Stimulated activated naive CD8-positive, alpha-beta T cell treated with anti-CD3 and anti-CD28 coated beads, Interleukin-15, amount 100 ng/mL, for 72 hours (primary cell): ENCODE measurements at regions not wholly inside any gene's neighbourhood (a gene's known extent, or its start where the extent isn't known, plus 50 kb on each side); places are given as distances from the start of the nearest gene placed in this dataset.

Experiments
- ATAC-seq: fragments of 150-1000 bp; cut with Tn5 transposase; 2 replicates; pipeline ENCODE4 v1.10.0; 2021; ENCODE audit warnings: mild to moderate bottlenecking, moderate library complexity
- DNase-seq, 2 donors: peaks; one replicate each; pipeline ENCODE4 v3.0.0; 2021 to 2022
- H3K27ac Mint-ChIP-seq, 2 donors: one replicate each; pipeline ENCODE4 v1.8.0; 2022; ENCODE audit warnings: mild to moderate bottlenecking in 2 of 2, mixed read lengths in 2 of 2, moderate library complexity in 2 of 2
- H3K27me3 Mint-ChIP-seq: one replicate; pipeline ENCODE4 v1.8.0; 2022; ENCODE audit warnings: mixed read lengths
- H3K4me1 Mint-ChIP-seq: one replicate; pipeline ENCODE4 v1.8.0; 2022; ENCODE audit warnings: mild to moderate bottlenecking, mixed read lengths
- H3K4me3 Mint-ChIP-seq, 2 donors: one replicate each; pipeline ENCODE4 v1.8.0; 2022; ENCODE audit warnings: mild to moderate bottlenecking in 2 of 2, mixed read lengths in 2 of 2, moderate library complexity in 1 of 2
- H3K9me3 Mint-ChIP-seq, 2 donors: one replicate each; pipeline ENCODE4 v1.8.0; 2022; ENCODE audit warnings: mixed read lengths in 2 of 2

DNA sequence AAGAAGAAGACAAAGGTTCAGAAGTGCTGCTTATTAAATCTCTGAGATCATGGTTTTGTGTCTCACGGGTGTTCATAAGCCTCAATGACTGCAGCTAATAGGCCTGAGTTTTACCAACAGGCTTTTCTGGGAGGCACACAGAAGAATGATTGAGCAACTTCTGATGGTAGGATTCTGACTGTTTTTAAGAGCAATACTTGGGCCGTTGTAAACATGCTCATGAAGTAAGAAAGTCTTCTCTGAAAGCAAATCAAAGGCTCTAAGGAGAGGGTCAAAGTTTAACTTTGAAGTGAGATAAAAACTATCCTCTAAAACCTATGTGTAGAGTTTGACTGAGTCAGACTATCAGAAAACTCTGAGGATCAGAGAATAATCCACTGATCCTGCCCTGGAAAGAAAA, 390.9 kb upstream of the DAB2 start:
- Mint-ChIP-seq H3K9me3 (no peaks in the 10 kb centered on the region), H3K4me3 (no peak overlapping the region), H3K4me1 (no peaks in the 10 kb centered on the region)

DNA sequence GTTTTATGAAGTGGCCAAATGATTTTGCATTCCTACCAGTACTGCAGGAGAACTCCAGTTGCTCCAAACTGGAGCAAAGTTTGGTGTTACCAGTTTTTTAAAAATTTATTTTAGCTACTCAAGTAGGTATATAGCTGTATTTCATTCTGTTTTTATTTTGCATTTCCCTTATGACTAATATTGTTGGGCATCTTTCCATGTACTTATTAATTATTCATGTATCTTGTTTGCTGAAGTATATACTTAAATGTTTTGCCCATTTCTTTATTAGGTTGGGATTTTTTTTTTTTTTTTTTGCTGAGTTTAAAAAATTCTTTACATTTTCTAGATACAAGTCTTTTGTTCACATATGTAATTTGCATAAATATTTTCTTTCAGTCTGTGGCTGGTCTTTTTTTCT, 386.6 kb upstream of the DAB2 start:
- no peak for ATAC-seq
- Mint-ChIP-seq H3K27me3 (peaks cover 11% of the 10 kb centered on the region), H3K9me3 (no peaks in the 10 kb centered on the region), H3K27ac (no peak overlapping the region), H3K4me1 (no peaks in the 10 kb centered on the region), H3K4me3 (no peak overlapping the region)
- DNase-seq, result no peak

More for the DNA sequence above, 390.9 kb upstream of the DAB2 start:
- no peak for ATAC-seq
- no peak overlapping the region for H3K27ac Mint-ChIP-seq
- DNase-seq, result no peak
- peaks cover 11% of the 10 kb centered on the region for H3K27me3 Mint-ChIP-seq

DNA sequence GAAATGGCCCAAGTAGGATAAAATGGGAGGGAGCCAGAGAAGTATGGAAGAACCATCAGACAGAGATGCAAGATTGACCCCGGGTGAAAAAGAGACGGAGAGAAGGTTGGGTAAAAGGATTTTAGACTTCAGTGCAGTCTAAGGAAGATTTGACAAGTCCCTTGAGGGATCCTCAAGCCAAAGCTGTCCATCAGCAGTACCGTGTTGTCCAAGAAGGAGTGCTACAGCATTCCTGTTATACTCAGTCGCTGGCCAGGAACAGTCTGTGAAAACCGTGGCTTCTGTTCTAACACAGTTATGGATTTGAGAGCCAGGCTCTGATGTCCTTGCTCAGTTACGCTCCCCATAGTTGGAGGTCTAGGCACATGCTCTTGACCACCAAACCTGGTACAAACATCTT, 383.9 kb upstream of the DAB2 start:
- Mint-ChIP-seq H3K9me3 (no peaks in the 10 kb centered on the region), H3K27ac (no peak overlapping the region), H3K4me3 (no peak overlapping the region), H3K27me3 (peaks cover 11% of the 10 kb centered on the region), H3K4me1 (no peaks in the 10 kb centered on the region)
- DNase-seq (no peak), ATAC-seq (no peak)

DNA sequence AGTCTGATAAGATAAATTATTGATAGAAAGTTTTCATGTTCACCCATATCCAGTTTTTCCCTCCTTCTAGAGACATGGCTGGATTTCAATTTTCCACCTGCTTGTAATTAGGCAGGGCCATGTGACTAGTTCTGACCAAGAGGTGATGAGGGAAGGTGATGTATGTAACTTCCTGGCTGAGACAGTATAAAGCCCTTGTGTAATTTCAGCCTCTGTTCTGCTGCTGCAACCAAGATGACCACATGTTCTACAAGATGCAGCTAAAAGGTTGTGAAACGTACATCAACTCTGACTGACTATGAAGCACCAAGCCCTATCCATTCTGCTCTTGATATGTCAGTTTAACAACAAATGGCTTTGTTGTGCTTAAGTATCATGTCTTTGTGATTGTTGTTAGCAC, 376.5 kb upstream of the DAB2 start:
- H3K4me3 Mint-ChIP-seq, result no peak overlapping the region
- H3K27ac Mint-ChIP-seq, result no peak overlapping the region
- no peaks in the 10 kb centered on the region for H3K27me3 Mint-ChIP-seq
- no peaks in the 10 kb centered on the region for H3K9me3 Mint-ChIP-seq
- no peak for ATAC-seq
- no peaks in the 10 kb centered on the region for H3K4me1 Mint-ChIP-seq
- DNase-seq, result no peak

DNA sequence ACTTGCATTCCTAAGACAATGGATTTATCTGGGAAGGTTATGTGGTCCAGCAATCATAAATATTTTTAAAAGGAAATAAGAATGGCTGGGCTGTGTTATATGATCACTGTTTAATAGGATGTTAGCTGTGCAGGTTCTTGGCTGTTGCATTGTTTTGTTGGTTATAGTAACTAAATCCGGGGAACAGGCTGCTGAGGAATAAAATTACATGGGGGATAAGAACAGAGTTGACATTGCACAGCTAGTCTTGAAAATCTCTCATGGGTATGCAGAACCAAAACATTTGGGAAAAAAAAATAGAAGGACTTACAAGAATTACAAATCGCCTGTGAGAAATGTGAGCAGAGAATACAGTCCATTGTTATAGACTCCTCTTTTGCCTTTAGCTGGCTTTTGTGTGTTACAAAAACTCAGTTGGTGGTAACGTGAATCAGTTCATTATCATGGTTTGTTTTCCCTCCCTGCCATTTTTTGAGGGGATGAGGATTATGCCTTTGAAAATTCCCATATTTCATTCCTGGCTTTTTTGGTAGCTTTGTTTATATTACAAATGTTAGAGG, 375.3 kb upstream of the DAB2 start:
- DNase-seq (no peak), ATAC-seq (no peak)
- no peak overlapping the region for H3K4me3 Mint-ChIP-seq
- no peaks in the 10 kb centered on the region for H3K9me3 Mint-ChIP-seq
- no peaks in the 10 kb centered on the region for H3K27me3 Mint-ChIP-seq
- H3K4me1 Mint-ChIP-seq, result no peaks in the 10 kb centered on the region
- H3K27ac Mint-ChIP-seq, result no peak overlapping the region

DNA sequence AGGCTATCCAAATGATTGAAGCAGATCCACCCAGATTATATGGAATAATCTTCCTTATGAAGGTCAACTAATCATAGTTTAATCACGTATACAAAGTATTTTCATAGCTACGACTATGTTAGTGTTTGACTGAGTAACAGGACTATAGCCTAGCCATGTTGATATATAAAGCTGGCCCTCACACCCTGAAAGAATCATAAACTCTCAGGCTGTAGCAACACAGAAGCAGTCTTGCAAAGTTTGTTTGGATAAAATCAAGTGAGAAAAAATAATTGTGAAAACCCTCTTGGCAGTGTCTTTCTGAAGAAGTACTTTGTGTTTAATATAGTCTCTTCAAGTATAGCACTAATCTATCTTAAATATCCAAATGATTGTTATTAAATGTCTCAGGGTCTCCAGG, 374.5 kb upstream of the DAB2 start:
- Mint-ChIP-seq H3K27ac (no peak overlapping the region), H3K9me3 (no peaks in the 10 kb centered on the region), H3K4me1 (no peaks in the 10 kb centered on the region), H3K27me3 (no peaks in the 10 kb centered on the region), H3K4me3 (no peak overlapping the region)
- DNase-seq (no peak), ATAC-seq (no peak)

DNA sequence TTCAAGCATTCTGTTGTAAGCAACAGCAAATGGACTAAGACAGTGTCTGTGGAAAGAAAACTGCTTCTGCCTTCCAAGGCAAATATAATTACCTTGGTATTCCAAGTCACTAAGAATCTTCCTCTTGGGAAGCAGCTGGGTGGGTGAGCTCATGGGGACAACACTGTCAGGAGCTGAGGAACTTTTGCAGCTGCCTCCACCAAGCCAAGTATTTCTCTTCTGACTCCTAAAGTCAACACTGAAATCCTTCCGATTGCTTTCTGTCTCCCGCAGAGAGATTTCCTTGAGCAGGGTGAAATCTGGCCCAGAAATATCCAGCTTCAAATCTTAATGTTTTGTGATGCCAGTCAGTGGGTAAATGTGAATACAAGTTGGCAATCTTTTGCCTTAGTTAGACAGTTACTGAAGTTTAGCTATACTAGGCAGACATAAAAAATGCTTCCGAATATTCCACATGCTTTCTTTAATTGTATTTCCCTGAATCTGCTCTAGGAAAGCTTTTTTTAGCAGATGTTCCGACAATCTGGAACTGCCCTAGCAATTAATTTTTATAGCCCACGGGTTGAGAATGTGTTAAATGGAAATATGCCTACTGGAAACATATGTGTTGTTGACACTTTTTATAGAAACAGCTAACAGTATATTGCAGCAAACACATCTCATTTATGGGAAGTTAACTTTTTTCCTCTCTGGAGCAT, 369.9 kb upstream of the DAB2 start:
- Mint-ChIP-seq H3K4me3 (no peak overlapping the region), H3K4me1 (no peaks in the 10 kb centered on the region), H3K27ac (no peak overlapping the region), H3K27me3 (no peaks in the 10 kb centered on the region), H3K9me3 (no peaks in the 10 kb centered on the region)
- DNase-seq (no peak), ATAC-seq (no peak)

DNA sequence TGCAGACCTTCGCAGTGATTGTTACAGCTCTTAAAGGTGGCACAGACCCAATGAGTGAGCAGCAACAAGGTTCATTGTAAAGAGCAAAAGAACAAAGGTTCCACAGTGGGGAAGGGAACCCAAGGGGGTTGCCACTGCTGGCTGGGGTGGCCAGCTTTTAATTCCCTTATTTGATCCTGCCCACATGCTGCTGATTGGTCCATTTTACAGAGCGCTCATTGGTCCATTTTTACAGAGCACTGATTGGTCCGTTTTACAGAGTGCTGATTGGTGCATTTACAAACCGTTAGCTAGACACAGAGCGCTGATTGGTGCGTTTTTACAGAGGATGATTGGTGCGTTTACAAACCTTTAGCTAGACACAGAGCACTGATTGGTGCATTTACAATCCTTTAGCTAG, 360.6 kb upstream of the DAB2 start:
- Mint-ChIP-seq H3K27ac (no peak overlapping the region), H3K4me3 (no peak overlapping the region)
- ATAC-seq, result no peak

DNA sequence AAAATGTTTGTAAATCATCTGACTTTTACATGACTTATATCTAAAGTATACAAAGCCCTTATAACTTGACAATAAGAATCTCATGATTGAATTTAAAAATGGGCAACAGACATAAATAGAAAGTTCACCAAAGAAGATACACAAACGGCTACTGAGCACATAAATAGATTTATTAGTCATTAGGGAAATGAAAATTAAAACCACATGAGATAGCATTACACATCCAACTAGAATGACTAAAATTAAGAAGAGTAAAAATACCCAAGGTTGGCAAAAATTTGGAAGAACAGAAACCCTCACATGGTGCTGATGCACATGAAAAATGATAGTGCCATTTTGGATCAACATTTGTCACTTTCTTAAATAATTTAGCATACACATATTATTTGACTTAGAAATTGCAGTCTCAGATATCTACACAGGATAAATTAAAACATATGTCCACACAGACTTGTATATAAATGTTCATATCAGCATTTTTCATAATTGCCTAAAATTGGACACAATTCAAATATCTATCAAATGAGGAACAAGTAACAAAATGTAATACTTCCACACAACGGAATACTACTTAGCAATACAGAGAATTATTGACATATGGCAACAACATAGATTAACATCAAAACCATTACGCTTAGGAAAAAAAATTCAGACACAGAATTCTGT, 359.1 kb upstream of the DAB2 start:
- Mint-ChIP-seq H3K27me3 (peaks cover 14% of the 10 kb centered on the region), H3K9me3 (peaks cover 5 to 8% of the 10 kb centered on the region in 2 donors), H3K4me1 (no peaks in the 10 kb centered on the region), H3K4me3 (no peak overlapping the region), H3K27ac (no peak overlapping the region)
- no peak for DNase-seq
- no peak for ATAC-seq

More for the DNA sequence above, 360.6 kb upstream of the DAB2 start:
- peaks cover 14% of the 10 kb centered on the region for H3K27me3 Mint-ChIP-seq
- H3K4me1 Mint-ChIP-seq, result no peaks in the 10 kb centered on the region
- no peak for DNase-seq
- peaks cover 5 to 8% of the 10 kb centered on the region in 2 donors for H3K9me3 Mint-ChIP-seq

DNA sequence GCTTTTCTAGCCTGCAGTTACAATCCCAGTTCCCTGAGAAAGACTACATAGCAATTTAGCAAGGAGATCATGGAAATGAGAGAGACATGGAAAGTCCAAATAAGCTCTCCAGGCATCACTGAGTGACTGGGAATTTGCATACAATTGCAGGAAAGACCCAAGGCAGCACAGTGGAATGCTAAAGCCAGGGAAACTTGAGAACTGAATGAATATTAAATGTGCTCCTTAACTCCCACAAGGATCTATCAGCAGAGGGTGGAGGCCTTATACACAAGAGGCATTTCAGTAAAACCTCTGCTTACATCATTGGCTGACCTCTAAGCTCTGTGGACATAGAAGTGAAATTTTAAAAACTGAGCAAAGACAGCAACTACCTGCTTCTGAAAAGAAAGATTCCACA, 355.6 kb upstream of the DAB2 start:
- H3K4me3 Mint-ChIP-seq, result no peak overlapping the region
- no peak for ATAC-seq
- no peaks in the 10 kb centered on the region for H3K4me1 Mint-ChIP-seq
- no peak overlapping the region for H3K27ac Mint-ChIP-seq
- peaks cover 14% of the 10 kb centered on the region for H3K27me3 Mint-ChIP-seq
- DNase-seq, result no peak
- H3K9me3 Mint-ChIP-seq, result no peaks in the 10 kb centered on the region

DNA sequence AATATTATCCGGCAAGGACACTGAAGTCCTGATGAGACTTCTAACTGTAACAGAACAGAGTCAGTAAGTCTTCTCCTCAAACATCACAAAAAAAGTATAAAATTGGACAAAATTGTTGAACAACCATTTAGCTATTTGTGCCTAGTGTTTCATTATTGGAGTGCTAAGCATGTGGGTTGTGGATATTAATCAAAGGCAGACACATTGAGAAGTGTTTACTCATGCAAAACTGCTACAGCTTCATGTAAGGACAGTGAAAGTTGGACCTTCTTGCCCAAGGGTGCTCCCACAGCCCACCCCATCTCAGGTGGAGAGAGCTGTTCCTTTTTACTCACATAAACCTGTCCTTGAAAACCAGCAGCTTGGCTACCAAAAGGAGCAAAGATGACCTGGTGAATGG, 355.1 kb upstream of the DAB2 start:
- peaks cover 14% of the 10 kb centered on the region for H3K27me3 Mint-ChIP-seq
- DNase-seq, result no peak
- H3K9me3 Mint-ChIP-seq, result no peaks in the 10 kb centered on the region
- no peak overlapping the region for H3K27ac Mint-ChIP-seq
- no peaks in the 10 kb centered on the region for H3K4me1 Mint-ChIP-seq
- no peak for ATAC-seq
- H3K4me3 Mint-ChIP-seq, result no peak overlapping the region

DNA sequence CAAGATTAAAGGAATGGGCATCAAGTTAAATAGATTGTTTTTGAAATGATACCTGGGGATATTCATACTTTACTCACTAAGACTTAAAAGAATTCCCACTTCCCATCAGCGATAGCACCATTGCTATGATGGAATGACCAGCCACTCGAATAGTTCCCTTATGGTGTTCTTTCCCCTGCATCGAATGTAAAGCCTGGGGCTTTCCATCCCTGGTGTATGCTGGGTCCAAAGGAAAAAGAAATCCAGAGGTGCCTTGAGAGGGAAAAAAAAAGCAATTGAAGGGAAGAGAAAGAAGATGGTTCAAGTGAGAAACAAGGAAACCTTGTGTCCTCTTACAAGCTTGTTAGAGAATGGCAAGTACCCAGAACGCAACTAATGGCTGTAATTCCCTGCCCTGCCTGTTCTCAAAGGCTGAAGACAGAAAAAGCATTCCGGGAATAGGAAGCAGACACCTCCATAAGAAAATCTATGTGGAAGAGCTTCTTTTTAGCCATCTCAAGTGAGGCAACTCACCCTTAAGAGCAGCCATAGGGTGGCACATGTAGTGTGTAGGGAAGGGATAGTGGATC, 351.1 kb upstream of the DAB2 start:
- ATAC-seq (no peak), DNase-seq (no peak)
- no peak overlapping the region for H3K27ac Mint-ChIP-seq
- H3K4me1 Mint-ChIP-seq, result no peaks in the 10 kb centered on the region
- no peaks in the 10 kb centered on the region for H3K9me3 Mint-ChIP-seq
- peaks cover 16% of the 10 kb centered on the region for H3K27me3 Mint-ChIP-seq
- no peak overlapping the region for H3K4me3 Mint-ChIP-seq

DNA sequence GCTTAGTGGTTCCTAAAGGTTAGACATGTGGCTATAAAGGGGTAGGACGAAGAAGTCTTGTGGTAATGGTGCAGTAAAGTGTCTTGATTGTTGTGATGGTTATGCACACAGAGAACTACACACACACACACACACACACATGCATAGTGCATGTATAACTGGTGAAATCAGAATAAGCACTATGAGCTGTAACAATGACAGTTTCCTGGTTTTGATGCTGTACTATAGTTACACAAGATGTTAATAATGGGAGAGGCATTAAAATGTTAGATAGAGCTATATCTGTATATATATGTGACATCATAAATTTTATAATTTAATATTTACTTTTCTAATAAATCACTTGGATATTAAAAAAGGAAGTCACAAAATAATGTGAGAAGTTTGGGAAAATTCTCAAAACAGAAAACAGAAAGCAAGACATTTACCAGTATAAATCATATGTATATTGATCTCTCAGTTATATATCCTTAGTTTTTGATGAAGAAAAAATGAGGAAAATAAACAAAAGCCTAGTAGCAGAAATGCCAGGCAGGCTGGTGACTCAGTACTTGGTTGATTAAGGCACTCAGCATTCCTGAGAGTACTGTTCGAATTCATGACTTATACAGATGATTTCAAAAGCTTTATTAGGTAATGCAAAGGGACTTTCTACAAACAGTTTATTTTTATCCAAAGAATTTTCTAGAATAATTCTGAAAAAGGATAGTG, 350.5 kb upstream of the DAB2 start:
- Mint-ChIP-seq H3K4me3 (no peak overlapping the region), H3K27me3 (peaks cover 20% of the 10 kb centered on the region), H3K4me1 (no peaks in the 10 kb centered on the region), H3K27ac (no peak overlapping the region), H3K9me3 (no peaks in the 10 kb centered on the region)
- no peak for ATAC-seq
- DNase-seq, result no peak

DNA sequence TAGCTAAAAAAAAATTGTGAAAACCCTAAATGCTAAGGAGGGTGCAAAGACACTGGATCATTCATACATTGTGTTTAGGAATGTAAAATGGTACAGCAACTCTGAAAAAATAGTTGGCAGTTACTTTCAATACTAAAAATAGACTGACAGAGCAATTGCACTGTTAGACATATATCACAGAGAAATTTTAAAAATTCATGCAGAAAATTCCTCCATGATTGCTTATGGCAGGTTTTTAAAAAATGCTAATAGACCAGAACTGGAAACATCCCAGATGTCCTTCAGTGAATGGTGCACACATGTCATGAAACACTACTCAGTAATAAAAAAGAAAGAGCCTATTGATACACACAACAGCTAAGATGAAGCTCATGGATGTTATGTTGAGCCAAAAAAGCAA, 349.8 kb upstream of the DAB2 start:
- Mint-ChIP-seq H3K27ac (no peak overlapping the region), H3K9me3 (no peaks in the 10 kb centered on the region), H3K4me3 (no peak overlapping the region), H3K27me3 (peaks cover 20% of the 10 kb centered on the region), H3K4me1 (no peaks in the 10 kb centered on the region)
- ATAC-seq, result no peak
- DNase-seq, result no peak

DNA sequence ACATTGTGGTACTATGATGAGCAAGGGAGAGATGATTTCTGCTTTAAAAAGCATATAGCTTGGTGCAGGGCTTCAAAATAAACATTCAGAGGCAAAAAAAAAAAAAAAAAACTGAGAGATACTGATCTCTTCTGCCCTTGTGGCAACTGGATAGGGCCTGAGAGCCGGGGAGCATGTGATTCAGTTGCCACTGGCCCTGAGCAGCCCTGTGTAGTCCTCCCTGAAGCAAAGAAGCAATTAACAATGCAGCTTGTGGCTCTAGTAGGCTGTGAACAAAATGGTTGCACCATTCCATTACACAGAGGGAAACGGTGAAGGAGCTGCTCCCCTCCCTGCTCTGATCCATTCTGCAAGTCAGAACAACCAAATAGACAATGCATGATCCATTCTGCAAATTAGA, 347.5 kb upstream of the DAB2 start:
- ATAC-seq (no peak), DNase-seq (no peak)
- Mint-ChIP-seq H3K27ac (no peak overlapping the region), H3K27me3 (peaks cover 20% of the 10 kb centered on the region), H3K4me1 (no peaks in the 10 kb centered on the region), H3K4me3 (no peak overlapping the region), H3K9me3 (no peaks in the 10 kb centered on the region)

DNA sequence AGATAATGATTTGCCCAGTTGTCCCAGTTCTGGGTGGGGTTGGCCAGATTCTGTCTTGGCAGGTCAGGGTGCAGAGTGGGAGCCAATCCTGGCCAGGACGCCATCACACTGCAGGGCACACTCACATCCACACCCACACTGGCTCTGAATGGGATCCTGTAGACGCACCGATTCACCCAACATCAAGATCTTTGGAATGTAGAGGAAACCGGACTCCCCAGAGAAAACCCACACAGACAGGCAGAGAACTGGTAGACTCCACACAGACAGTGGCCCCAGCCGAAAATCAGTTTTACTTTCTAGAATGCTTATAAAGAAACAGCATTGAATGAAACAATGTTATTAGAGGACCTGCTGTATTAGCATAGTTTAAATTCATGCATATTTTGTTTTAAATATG, 343.1 kb upstream of the DAB2 start:
- ATAC-seq, result no peak
- no peak for DNase-seq
- H3K27ac Mint-ChIP-seq, result no peak overlapping the region
- H3K4me3 Mint-ChIP-seq, result no peak overlapping the region
- H3K9me3 Mint-ChIP-seq, result no peaks in the 10 kb centered on the region
- H3K27me3 Mint-ChIP-seq, result peaks cover 30% of the 10 kb centered on the region
- no peaks in the 10 kb centered on the region for H3K4me1 Mint-ChIP-seq
